ENCODE measurements at regions not wholly inside any gene's neighbourhood (a gene's known extent, or its start where the extent isn't known, plus 50 kb on each side); places are given as distances from the start of the nearest gene placed in this dataset.

GRCh38 chr7:45387837-45388236 is 186.3 kb upstream of the ADCY1 start:
- no peak for FAIRE-seq
- POLR2A ChIA-PET, result no interaction called here

DNA sequence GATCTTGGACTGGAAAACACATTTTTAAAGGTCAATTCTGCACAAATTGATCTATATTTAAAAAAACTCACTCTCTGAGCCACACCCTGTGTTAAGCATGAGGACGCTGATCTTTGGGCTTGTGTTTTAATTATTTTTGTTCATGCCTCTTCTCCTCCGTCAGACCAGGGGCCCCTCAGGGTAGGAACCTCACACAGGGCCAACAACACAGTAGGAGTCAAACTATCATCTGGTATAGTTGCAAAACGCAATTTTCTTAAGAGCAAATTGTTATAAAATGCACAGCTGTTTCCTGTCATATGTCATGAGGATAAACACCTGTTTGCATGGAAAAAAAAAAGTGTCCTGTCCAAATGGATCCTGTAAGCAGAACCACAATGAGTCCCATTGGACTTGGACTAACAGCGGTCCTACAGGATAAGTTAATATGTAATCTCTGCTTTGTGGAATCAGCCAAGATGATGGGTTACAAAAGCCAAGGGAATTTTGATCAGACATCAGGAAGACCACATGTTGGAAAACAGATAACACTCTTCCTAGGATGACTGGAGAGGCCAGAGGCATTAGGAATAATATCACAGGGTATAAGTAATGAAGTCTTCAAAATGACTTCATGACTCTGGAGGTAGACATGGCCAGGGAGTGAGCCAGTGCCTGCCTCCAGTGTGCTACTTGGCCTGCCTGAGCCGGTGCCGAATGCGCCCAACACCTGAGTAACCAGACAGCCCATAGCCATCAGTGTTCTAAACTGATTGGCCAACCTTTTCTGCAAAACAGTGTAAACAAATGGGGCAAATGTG is 184.9 kb upstream of the ADCY1 start:
- POLR2A ChIA-PET, result no interaction called here
- CTCF ChIA-PET, result no interaction called here
- ATAC-seq, result no peak

More at GRCh38 chr7:45387837-45388236, 186.3 kb upstream of the ADCY1 start:
- Histone ChIP-seq H3K9me3 (no peaks in the 10 kb centered on the region), H3K4me2 (no peak overlapping the region), H3K4me1 (peaks cover 32% of the 10 kb centered on the region), H3K4me3 (no peak overlapping the region), H3K27ac (no peak overlapping the region; a peak in 1 of 6 replicates)
- TF ChIP-seq SREBF2 (IDR thresholded peaks at IDR 0.05), result no peak
- no peak for ATAC-seq
- 33% methylated on average over 4 of the region's 4 CpGs for WGBS (ENCODE audit: missing lambda C conversion rate)
- CTCF ChIA-PET, result interaction anchor here (1.3 kb wide), 1 partner anchor 12 kb away, joined by 4 read pairs; no protein-coding TSS in a partner anchor
- DNase-seq (ENCODE audit: low read depth in 1 of 2, low spot score in 1 of 2), result no peak

GRCh38 chr7:45390180-45390579 is 184.0 kb upstream of the ADCY1 start:
- 0 out of 6 replicates have a peak overlapping the region, but pooled peaks of 1 of the 2 experiments have one; percentile 8 for H3K27ac ChIP-seq
- no peak for ATAC-seq
- H3K9me3 ChIP-seq, result no peaks in the 10 kb centered on the region
- 60% methylated on average over 4 of the region's 4 CpGs for WGBS (ENCODE audit: missing lambda C conversion rate)
- ChIA-PET POLR2A (no interaction called here), CTCF (no interaction called here)
- H3K4me3 ChIP-seq, result no peak overlapping the region
- DNase-seq (ENCODE audit: low read depth in 1 of 2, low spot score in 1 of 2), result no peak
- peaks cover 42% of the 10 kb centered on the region for H3K4me1 ChIP-seq
- FAIRE-seq, result no peak
- TF ChIP-seq HMGXB4 (CRISPR knock-in tag; IDR thresholded peaks at IDR 0.05; ENCODE audit: borderline replicate concordance) (no peak), KDM1A (IDR thresholded peaks at IDR 0.05; ENCODE audit: low read depth) (no peak), HEYL (CRISPR knock-in tag; IDR thresholded peaks at IDR 0.05) (no peak), EHF (CRISPR knock-in tag; IDR thresholded peaks at IDR 0.05) (no peak)
- H3K4me2 ChIP-seq, result no peak overlapping the region

More for the DNA sequence above, 184.9 kb upstream of the ADCY1 start:
- no peaks in the 10 kb centered on the region for H3K9me3 ChIP-seq
- FAIRE-seq, result no peak
- peaks cover 42% of the 10 kb centered on the region for H3K4me1 ChIP-seq
- DNase-seq (ENCODE audit: low read depth in 1 of 2, low spot score in 1 of 2), result no peak
- no peak overlapping the region for H3K4me3 ChIP-seq
- H3K4me2 ChIP-seq, result 0 out of 3 replicates have a peak overlapping the region, but pooled peaks have one; percentile 5
- H3K27ac ChIP-seq, result no peak overlapping the region
- WGBS (ENCODE audit: missing lambda C conversion rate), result 66% methylated on average over 7 of the region's 7 CpGs
- TF ChIP-seq MAZ (IDR thresholded peaks at IDR 0.05; ENCODE audit: borderline replicate concordance, low read depth, low read length), result no peak

GRCh38 chr7:45390731-45391130 is 183.4 kb upstream of the ADCY1 start:
- Histone ChIP-seq H3K9me3 (no peaks in the 10 kb centered on the region), H3K27ac (no peak overlapping the region), H3K4me2 (no peak overlapping the region), H3K4me3 (no peak overlapping the region), H3K4me1 (peaks cover 42% of the 10 kb centered on the region)
- ATAC-seq (no peak), DNase-seq (ENCODE audit: low read depth in 1 of 2, low spot score in 1 of 2) (no peak), FAIRE-seq (no peak)
- no peak for TF ChIP-seq SMC3 (IDR thresholded peaks at IDR 0.05)
- no peak for TF ChIP-seq RNF2 (IDR thresholded peaks at IDR 0.05; ENCODE audit: borderline replicate concordance, low read depth)
- no peak for TF ChIP-seq EHMT2 (IDR thresholded peaks at IDR 0.05; ENCODE audit: low read depth)
- TF ChIP-seq USF2 (IDR thresholded peaks at IDR 0.05), result no peak
- TF ChIP-seq CBX2 (IDR thresholded peaks at IDR 0.05; ENCODE audit: borderline replicate concordance, low read depth), result no peak
- TF ChIP-seq ZSCAN20 (CRISPR knock-in tag; IDR thresholded peaks at IDR 0.05), result no peak
- no peak for TF ChIP-seq NFE2L2 (conservative IDR thresholded peaks at IDR 0.05; ENCODE audit: low read length)
- no peak for TF ChIP-seq RCOR1 (IDR thresholded peaks at IDR 0.05; ENCODE audit: low read depth, low read length)
- TF ChIP-seq POLR2A (IDR thresholded peaks at IDR 0.05; ENCODE audit: low read length), result no peak
- no peak for TF ChIP-seq EHF (CRISPR knock-in tag; IDR thresholded peaks at IDR 0.05)
- no peak for TF ChIP-seq RARB (CRISPR knock-in tag; IDR thresholded peaks at IDR 0.05)
- no peak for TF ChIP-seq KDM5A (IDR thresholded peaks at IDR 0.05)
- no peak for TF ChIP-seq ESRRA (IDR thresholded peaks at IDR 0.05; ENCODE audit: borderline replicate concordance, low read length)
- WGBS (ENCODE audit: missing lambda C conversion rate), result 80% methylated on average over 5 of the region's 5 CpGs
- ChIA-PET CTCF (no interaction called here), POLR2A (no interaction called here)
